ENCODE measurements at regions not wholly inside any gene's neighbourhood (a gene's known extent, or its start where the extent isn't known, plus 50 kb on each side); places are given as distances from the start of the nearest gene placed in this dataset.
A peak's percentile ranks its signal among the peaks of the same experiment; 100 is the strongest.
"Not testable (repeated sequence)": the region's sequence is repeated elsewhere in the genome, so short reads cannot be mapped to it uniquely, and the experiment has no call there.

GRCh38 chr5:50299896-50300295, 141.2 kb downstream of the EMB start:
- Histone ChIP-seq H3K4me3 (ENCODE audit: low read depth, low read length, poor library complexity, severe bottlenecking) (no peak overlapping the region), H3K36me3 (ENCODE audit: insufficient read depth, low read length) (no peaks in the 10 kb centered on the region), H3K4me2 (ENCODE audit: low read length) (no peak overlapping the region), H3F3A (ENCODE audit: insufficient read depth, low read length) (no peaks in the 10 kb centered on the region), H3K4me1 (ENCODE audit: insufficient read depth, low read length, severe bottlenecking) (peaks cover 9% of the 10 kb centered on the region), H3K9me2 (ENCODE audit: low read depth, low read length) (no peaks in the 10 kb centered on the region), H2AFZ (ENCODE audit: low read length) (peak overlapping the region; percentile 47; the same call in 1 of the 2 replicates), H3K27ac (ENCODE audit: low read depth, low read length, poor library complexity, severe bottlenecking) (no peak overlapping the region), H3K79me2 (ENCODE audit: insufficient read depth, low read length) (no peaks in the 10 kb centered on the region), H4K20me1 (ENCODE audit: insufficient read depth, low read length) (no peaks in the 10 kb centered on the region), H3K27me3 (ENCODE audit: insufficient read depth, low read length) (no peaks in the 10 kb centered on the region), H3K9ac (ENCODE audit: low read length) (no peak overlapping the region), H3K9me3 (ENCODE audit: low read length) (0 out of 2 replicates have a peak, but pooled peaks cover 3% of the 10 kb centered on the region)
- TF ChIP-seq CTCF (IDR thresholded peaks at IDR 0.05; ENCODE audit: low read length) (no peak), EZH2 (IDR thresholded peaks at IDR 0.05; ENCODE audit: borderline replicate concordance, low read length) (no peak)

GRCh38 chr5:50292735-50293394, 148.2 kb downstream of the EMB start:
- Histone ChIP-seq H3K9ac (ENCODE audit: low read length) (no peak overlapping the region), H3K9me3 (ENCODE audit: low read length) (no peaks in the 10 kb centered on the region), H3K9me2 (ENCODE audit: low read depth, low read length) (no peaks in the 10 kb centered on the region), H4K20me1 (ENCODE audit: insufficient read depth, low read length) (no peaks in the 10 kb centered on the region), H3K4me3 (ENCODE audit: low read depth, low read length, poor library complexity, severe bottlenecking) (no peak overlapping the region), H3K4me2 (ENCODE audit: low read length) (no peak overlapping the region), H3K27ac (ENCODE audit: low read depth, low read length, poor library complexity, severe bottlenecking) (no peak overlapping the region), H2AFZ (ENCODE audit: low read length) (no peak overlapping the region), H3K4me1 (ENCODE audit: insufficient read depth, low read length, severe bottlenecking) (no peaks in the 10 kb centered on the region), H3K27me3 (ENCODE audit: insufficient read depth, low read length) (no peaks in the 10 kb centered on the region), H3F3A (ENCODE audit: insufficient read depth, low read length) (no peaks in the 10 kb centered on the region), H3K79me2 (ENCODE audit: insufficient read depth, low read length) (no peaks in the 10 kb centered on the region), H3K36me3 (ENCODE audit: insufficient read depth, low read length) (no peaks in the 10 kb centered on the region)
- TF ChIP-seq EZH2 (IDR thresholded peaks at IDR 0.05; ENCODE audit: borderline replicate concordance, low read length) (no peak), CTCF (IDR thresholded peaks at IDR 0.05; ENCODE audit: low read length) (no peak)

GRCh38 chr5:50280461-50280860, 160.6 kb downstream of the EMB start:
- not testable (repeated sequence) for H3K4me2 ChIP-seq (ENCODE audit: low read length); H3K9me2 ChIP-seq (ENCODE audit: low read depth, low read length); H3K27ac ChIP-seq (ENCODE audit: low read depth, low read length, poor library complexity, severe bottlenecking); H3F3A ChIP-seq (ENCODE audit: insufficient read depth, low read length); H2AFZ ChIP-seq (ENCODE audit: low read length); H3K27me3 ChIP-seq (ENCODE audit: insufficient read depth, low read length); H3K9me3 ChIP-seq (ENCODE audit: low read length); H3K4me3 ChIP-seq (ENCODE audit: low read depth, low read length, poor library complexity, severe bottlenecking); H3K79me2 ChIP-seq (ENCODE audit: insufficient read depth, low read length); H3K36me3 ChIP-seq (ENCODE audit: insufficient read depth, low read length); H4K20me1 ChIP-seq (ENCODE audit: insufficient read depth, low read length); H3K4me1 ChIP-seq (ENCODE audit: insufficient read depth, low read length, severe bottlenecking); H3K9ac ChIP-seq (ENCODE audit: low read length)

Measured in OCI-LY1 (cell line).